Upper lobe of left lung (tissue), 6 donors: ENCODE measurements at regions not wholly inside any gene's neighbourhood (a gene's known extent, or its start where the extent isn't known, plus 50 kb on each side); places are given as distances from the start of the nearest gene placed in this dataset.

Source experiments
- ATAC-seq, 2 donors: fragments of 200-7000 bp; cut with Tn5 transposase; one replicate each; pipeline ENCODE4 v1.9.1; 2022; ENCODE audit warnings: mild to moderate bottlenecking in 2 of 2, moderate library complexity in 2 of 2; ENCODE audit not compliant: low FRiP score in 2 of 2
- DNase-seq, 2 donors: peaks; one replicate each; pipeline ENCODE4 v3.0.0-alpha.2; 2019 to 2020
- H3K27ac ChIP-seq, 4 donors: fragments of 200-600 bp; sonication (generic); one replicate each; pipeline ENCODE4 v1.5.1; 2016 to 2019
- H3K27me3 ChIP-seq, 4 donors: fragments of 200-600 bp; sonication (generic); one replicate each; pipeline ENCODE4 v1.5.1; 2017 to 2019
- H3K36me3 ChIP-seq, 4 donors: fragments of 200-600 bp; sonication (generic); one replicate each; pipeline ENCODE4 v1.5.1; 2016 to 2019
- H3K4me1 ChIP-seq, 4 donors: fragments of 200-600 bp; sonication (generic); one replicate each; pipeline ENCODE4 v1.5.1; 2018 to 2019
- H3K4me3 ChIP-seq, 4 donors: fragments of 200-600 bp; sonication (generic); one replicate each; pipeline ENCODE4 v1.5.1; 2017 to 2019; ENCODE audit warnings: mild to moderate bottlenecking in 2 of 4, moderate library complexity in 1 of 4
- H3K9me3 ChIP-seq, 4 donors: fragments of 200-600 bp; sonication (generic); one replicate each; pipeline ENCODE4 v1.5.1; 2018 to 2019
- CTCF ChIP-seq, 6 experiments: fragments of 450-650 bp in 4 of 6; fragments of 200-600 bp in 2 of 6; sonication (generic) in 2 of 6; IDR thresholded peaks; one replicate each; pipeline ENCODE4 v1.5.1; 2016 to 2019; ENCODE audit warnings: antibody characterized with exemption in 6 of 6
- EP300 ChIP-seq, 4 donors: sonication (generic); formaldehyde crosslinking; IDR thresholded peaks; one replicate each; pipeline ENCODE4 v1.5.1; 2017; ENCODE audit warnings: antibody characterized with exemption in 4 of 4, control low read depth in 2 of 4
- POLR2A ChIP-seq, 4 donors: fragments of 450-650 bp; IDR thresholded peaks; one replicate each; pipeline ENCODE4 v1.5.1; 2016 to 2017; ENCODE audit warnings: antibody characterized with exemption in 4 of 4, mild to moderate bottlenecking in 2 of 4
- POLR2AphosphoS5 ChIP-seq, 2 donors: sonication (generic); formaldehyde crosslinking; IDR thresholded peaks; one replicate each; pipeline ENCODE4 v1.5.1; 2017; ENCODE audit warnings: antibody characterized with exemption in 2 of 2
- WGBS, 2 donors: methylation state at CpG; one replicate each; pipeline ENCODE4 v1.1.5; 2017 to 2018; 5-methylcytosine and 5-hydroxymethylcytosine counted together
- donor health status: DM: no; HTN: no; CAD: no; lungs with moderate emphysema.
- donor health status: DM: no; HTN: yes; CAD: no; lungs with severe emphysema.

GRCh38 chr11:120056301-120057027, 81.4 kb downstream of the TRIM29 start:
- no peaks in the 10 kb centered on the region for H3K9me3 ChIP-seq
- H3K36me3 ChIP-seq, result no peaks in the 10 kb centered on the region

GRCh38 chr11:120055646-120056045, 82.3 kb downstream of the TRIM29 start:
- H3K27me3 ChIP-seq, result no peaks in the 10 kb centered on the region
- no peaks in the 10 kb centered on the region for H3K36me3 ChIP-seq
- H3K4me1 ChIP-seq, result no peaks in the 10 kb centered on the region
- no peaks in the 10 kb centered on the region for H3K9me3 ChIP-seq
- ATAC-seq (no peak), DNase-seq (no peak)
- no peak overlapping the region for H3K4me3 ChIP-seq
- no peak overlapping the region for H3K27ac ChIP-seq
- TF ChIP-seq CTCF (IDR thresholded peaks at IDR 0.05), result no peak
- no peak for TF ChIP-seq EP300 (IDR thresholded peaks at IDR 0.05)
- no peak for TF ChIP-seq POLR2A (IDR thresholded peaks at IDR 0.05)
- TF ChIP-seq POLR2AphosphoS5 (IDR thresholded peaks at IDR 0.05), result no peak

More at GRCh38 chr11:120056301-120057027, 81.4 kb downstream of the TRIM29 start:
- Histone ChIP-seq H3K4me3 (no peak overlapping the region), H3K4me1 (no peaks in the 10 kb centered on the region), H3K27ac (no peak overlapping the region), H3K27me3 (no peaks in the 10 kb centered on the region)
- WGBS, 2 donors, result 90 to 93% methylated on average over 8 to 10 of the region's 10 CpGs
- ATAC-seq (no peak), DNase-seq (no peak)
- TF ChIP-seq EP300 (IDR thresholded peaks at IDR 0.05), result no peak
- no peak for TF ChIP-seq POLR2AphosphoS5 (IDR thresholded peaks at IDR 0.05)
- TF ChIP-seq CTCF (IDR thresholded peaks at IDR 0.05), result no peak
- TF ChIP-seq POLR2A (IDR thresholded peaks at IDR 0.05), result no peak

GRCh38 chr11:120054753-120055045, 83.2 kb downstream of the TRIM29 start:
- Histone ChIP-seq H3K4me1 (no peaks in the 10 kb centered on the region), H3K4me3 (no peak overlapping the region), H3K9me3 (no peaks in the 10 kb centered on the region), H3K27me3 (no peaks in the 10 kb centered on the region), H3K27ac (no peak overlapping the region), H3K36me3 (no peaks in the 10 kb centered on the region)
- DNase-seq, result no peak
- WGBS, 2 donors, result 85 to 100% methylated on average over 4 of the region's 4 CpGs
- no peak for TF ChIP-seq EP300 (IDR thresholded peaks at IDR 0.05)
- TF ChIP-seq POLR2AphosphoS5 (IDR thresholded peaks at IDR 0.05), result no peak
- TF ChIP-seq CTCF (IDR thresholded peaks at IDR 0.05), result no peak
- TF ChIP-seq POLR2A (IDR thresholded peaks at IDR 0.05), result no peak
- ATAC-seq, result no peak

DNA sequence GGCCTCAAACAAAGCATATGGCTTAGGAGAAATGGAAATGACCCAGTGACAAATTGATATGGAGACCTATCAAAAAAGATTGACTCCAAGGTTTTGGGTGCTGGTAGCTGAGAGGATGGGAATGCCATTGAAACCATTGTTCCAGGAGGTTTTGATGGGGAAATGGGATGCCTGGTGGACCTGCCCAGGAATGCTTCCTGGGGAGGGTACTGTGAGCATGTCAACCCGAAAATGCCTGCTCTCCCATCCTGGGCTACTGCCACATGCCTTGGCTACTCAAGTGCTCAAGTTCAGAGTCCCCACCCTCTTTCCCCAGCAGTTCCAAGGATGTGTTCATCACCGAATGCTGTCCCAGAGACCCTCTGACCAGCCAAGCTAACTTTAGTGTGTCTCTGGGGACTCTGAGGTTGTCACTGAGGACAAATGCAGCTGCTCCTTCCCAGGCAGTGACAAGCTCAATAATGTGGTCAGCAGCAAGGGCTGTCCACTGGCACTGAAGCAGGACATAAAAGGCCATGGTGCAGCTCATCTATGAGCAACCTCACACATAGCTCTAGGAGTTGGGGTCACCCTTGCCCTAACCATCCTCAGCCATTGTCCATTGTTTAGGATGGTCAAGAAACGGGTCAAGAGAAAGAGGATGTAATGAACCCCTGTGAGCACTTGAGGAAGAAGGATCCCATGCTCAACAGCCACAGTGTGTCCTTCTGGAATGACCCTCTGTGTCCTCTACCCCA, 83.7 kb downstream of the TRIM29 start:
- WGBS, 2 donors, result 55 to 76% methylated on average over 2 to 3 of the region's 3 CpGs
- Histone ChIP-seq H3K27me3 (no peaks in the 10 kb centered on the region), H3K4me1 (no peaks in the 10 kb centered on the region), H3K27ac (no peak overlapping the region), H3K36me3 (no peaks in the 10 kb centered on the region), H3K9me3 (no peaks in the 10 kb centered on the region), H3K4me3 (no peak overlapping the region)
- ATAC-seq (no peak), DNase-seq (no peak)
- TF ChIP-seq EP300 (IDR thresholded peaks at IDR 0.05), result no peak
- TF ChIP-seq POLR2AphosphoS5 (IDR thresholded peaks at IDR 0.05), result no peak
- no peak for TF ChIP-seq CTCF (IDR thresholded peaks at IDR 0.05)
- TF ChIP-seq POLR2A (IDR thresholded peaks at IDR 0.05), result no peak
